GM10266 (cell line): ENCODE measurements at regions not wholly inside any gene's neighbourhood (a gene's known extent, or its start where the extent isn't known, plus 50 kb on each side); places are given as distances from the start of the nearest gene placed in this dataset.

ENCODE experiments used
- DNase-seq: peaks from one replicate; pipeline ENCODE4 v3.0.0; 2012; ENCODE audit errors: extremely low spot score
- TF ChIP-seq, protein P1 (sequence below): IDR thresholded peaks from 2 replicates; pipeline ENCODE4 v1.5.1; 2012; ENCODE audit warnings: mild to moderate bottlenecking, low read depth; ENCODE audit not compliant: control insufficient read depth, insufficient read depth; ENCODE audit errors: missing control alignments

DNA sequence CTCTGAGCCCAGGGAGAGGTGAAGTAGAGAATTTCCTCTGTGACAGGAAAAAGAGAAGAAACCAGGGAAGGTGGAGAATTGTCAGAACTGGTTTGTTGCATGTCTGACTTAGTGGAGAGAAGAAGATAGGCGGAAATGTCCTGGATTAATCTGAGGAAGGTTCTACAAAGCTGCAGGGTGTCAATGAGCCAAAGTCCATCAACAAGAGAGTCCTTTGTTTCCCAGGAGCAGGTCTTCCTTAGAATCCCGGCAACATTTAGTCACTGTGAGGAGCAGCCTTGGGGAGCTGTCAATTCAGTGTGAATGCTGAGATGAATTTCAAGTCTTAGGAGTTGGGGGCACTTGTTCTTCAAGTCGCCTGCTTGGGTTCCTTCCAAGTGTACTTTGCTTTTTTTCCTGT is 88.4 kb upstream of the CELF4 start:
- TF ChIP-seq, protein P1, sequence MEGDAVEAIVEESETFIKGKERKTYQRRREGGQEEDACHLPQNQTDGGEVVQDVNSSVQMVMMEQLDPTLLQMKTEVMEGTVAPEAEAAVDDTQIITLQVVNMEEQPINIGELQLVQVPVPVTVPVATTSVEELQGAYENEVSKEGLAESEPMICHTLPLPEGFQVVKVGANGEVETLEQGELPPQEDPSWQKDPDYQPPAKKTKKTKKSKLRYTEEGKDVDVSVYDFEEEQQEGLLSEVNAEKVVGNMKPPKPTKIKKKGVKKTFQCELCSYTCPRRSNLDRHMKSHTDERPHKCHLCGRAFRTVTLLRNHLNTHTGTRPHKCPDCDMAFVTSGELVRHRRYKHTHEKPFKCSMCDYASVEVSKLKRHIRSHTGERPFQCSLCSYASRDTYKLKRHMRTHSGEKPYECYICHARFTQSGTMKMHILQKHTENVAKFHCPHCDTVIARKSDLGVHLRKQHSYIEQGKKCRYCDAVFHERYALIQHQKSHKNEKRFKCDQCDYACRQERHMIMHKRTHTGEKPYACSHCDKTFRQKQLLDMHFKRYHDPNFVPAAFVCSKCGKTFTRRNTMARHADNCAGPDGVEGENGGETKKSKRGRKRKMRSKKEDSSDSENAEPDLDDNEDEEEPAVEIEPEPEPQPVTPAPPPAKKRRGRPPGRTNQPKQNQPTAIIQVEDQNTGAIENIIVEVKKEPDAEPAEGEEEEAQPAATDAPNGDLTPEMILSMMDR = no peak
- DNase-seq = no peak

DNA sequence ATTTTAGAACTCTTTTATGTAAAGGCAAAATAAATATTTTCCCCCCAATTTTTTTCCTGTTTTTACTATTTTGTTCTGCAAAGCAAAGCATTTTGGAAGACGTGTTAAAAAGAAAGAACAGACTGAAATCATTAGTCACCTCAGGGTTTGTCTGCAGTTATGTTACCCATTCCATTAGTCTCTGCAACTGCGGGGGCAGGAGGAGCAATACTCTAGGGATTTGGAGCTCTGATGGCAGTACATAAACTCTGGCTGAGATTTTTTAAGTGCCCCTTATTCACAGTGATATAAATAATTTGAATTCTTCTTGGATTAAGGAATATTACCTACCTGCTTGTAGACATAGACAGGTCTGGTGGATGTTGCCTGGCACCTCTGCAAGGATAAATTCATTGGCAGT is 88.0 kb upstream of the CELF4 start:
- TF ChIP-seq, protein P1 = no peak
- no peak for DNase-seq

DNA sequence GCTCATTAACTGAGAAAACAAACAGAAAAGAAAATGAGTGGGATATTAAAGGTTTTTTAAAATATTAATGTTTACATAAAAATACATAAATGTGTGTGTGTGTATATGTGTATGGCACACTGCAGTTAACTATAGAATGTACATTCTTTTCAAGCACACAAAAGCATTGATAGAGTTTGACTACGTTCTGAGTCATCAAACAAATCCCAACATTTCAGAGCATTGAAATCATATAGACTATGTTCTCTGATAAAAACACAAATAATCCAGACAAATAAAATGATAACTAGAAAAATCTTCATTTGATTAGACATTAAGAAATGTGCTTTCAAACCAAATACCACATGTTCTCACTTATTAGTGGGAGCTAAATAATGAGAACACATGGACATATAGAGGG is 84.3 kb upstream of the CELF4 start:
- TF ChIP-seq, protein P1 = no peak
- DNase-seq = no peak

DNA sequence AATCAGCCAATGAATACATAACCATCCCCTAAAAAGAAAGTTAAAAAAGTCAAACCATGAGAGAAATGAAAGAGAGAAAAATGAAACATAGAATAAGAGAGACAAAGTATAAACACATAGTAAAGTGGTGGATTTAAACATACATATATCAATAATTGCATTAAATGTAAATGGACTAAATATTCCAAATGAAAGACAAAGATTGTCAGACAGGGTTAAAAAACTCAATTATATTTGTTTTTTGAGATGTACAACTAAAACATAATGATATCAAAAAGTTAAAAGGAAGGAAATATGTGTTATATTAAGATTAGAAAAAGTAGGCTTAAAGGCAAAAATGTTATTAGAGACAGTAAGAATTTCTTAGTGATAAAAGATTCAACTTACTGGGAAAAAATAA is 83.8 kb upstream of the CELF4 start:
- no peak for DNase-seq
- TF ChIP-seq, protein P1 = no peak

DNA sequence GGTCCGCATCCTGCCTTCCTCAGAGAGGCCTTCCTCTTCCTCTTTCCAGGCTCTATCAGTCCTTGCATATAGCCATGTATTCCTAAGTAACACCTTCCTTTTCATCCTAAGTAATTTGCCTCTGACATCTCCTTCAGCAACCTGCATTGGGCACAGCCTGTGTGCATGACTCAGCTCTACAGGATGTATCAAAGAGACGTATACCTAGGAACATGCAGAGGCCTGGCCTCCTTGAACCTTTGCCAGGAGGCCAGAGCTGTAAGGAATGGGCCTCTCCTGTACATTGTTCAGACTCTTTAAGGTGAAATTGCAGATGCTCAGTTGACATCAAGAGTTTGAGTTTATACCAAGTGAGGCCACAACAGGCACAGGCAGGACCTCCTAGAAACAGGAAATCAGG is 76.0 kb upstream of the CELF4 start:
- DNase-seq = no peak

DNA sequence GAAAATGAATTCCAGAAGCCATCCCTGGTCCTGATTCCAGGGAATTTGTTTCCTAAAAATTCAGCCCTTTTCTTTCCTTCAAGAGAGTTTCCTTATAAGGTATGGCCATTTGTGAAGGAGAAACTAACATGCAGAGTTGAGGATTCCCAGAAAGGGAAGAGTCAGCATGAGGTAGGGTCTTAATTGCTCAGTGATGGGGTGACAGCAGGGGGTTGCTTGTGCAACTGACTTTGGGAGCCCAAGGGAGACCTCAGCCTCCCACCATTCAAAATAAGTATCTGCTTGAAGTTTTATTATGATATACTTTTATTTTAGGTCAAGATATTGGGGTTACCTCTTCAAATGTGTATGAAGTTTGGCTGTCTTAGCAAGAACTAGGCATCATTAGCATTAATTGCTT is 74.9 kb upstream of the CELF4 start:
- TF ChIP-seq, protein P1 = no peak
- no peak for DNase-seq

More for the DNA sequence above, 76.0 kb upstream of the CELF4 start:
- TF ChIP-seq, protein P1 = no peak

DNA sequence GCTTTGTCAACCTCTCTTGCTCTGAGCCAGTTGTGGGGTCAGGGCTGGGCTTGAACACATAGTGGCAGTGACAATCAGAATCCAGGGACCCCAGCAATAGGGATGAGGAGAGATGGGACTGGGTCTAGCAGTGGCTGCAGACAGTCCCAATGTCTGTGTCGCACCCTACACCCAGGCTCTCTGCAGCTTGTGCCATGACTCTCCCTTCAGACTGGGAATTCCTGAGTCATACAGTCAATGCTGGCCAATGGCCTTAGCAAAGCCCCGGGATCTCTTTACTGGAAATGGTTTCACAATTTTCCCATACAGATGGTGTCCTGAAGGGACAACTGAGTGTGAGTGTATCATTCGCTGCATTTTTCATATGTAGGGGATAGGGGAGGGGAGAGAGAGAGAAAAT is 74.2 kb upstream of the CELF4 start:
- TF ChIP-seq, protein P1 = no peak
- no peak for DNase-seq
